HepG2 (cell line): ENCODE measurements at regions not wholly inside any gene's neighbourhood (a gene's known extent, or its start where the extent isn't known, plus 50 kb on each side); places are given as distances from the start of the nearest gene placed in this dataset.

Experiments used
- ATAC-seq: fragments of 200-7000 bp; cut with Tn5 transposase; 3 replicates; pipeline ENCODE4 v1.9.1; 2020; ENCODE audit warnings: mild to moderate bottlenecking, moderate library complexity
- BruUV-seq: library from RNA; stranded (reverse); fragments of 400-500 nt; replicated peaks from 2 replicates; lab custom pipeline; 2021; lab: Mats Ljungman, UMichigan
- CTCF ChIA-PET: fragments of 300-600 bp; formaldehyde crosslinking; extraction: SDS; loops from one replicate; lab custom pipeline; 2021; ENCODE audit warnings: low total read pairs, inconsistent platforms, low intra/inter-chr PET ratio; lab: Yijun Ruan, JAX
- POLR2A ChIA-PET: fragments of 350-600 bp; sonication (Branson Sonifier 250); formaldehyde crosslinking; loops from one replicate; lab custom pipeline; 2020; ENCODE audit warnings: antibody characterized with exemption, inconsistent platforms; lab: Yijun Ruan, JAX
- DNase-seq: peaks from one replicate; pipeline ENCODE4 v3.0.0-alpha.2; 2015; ENCODE audit warnings: low spot score
- FAIRE-seq: peaks from 3 replicates; lab custom pipeline; 2011; peaks lifted over from hg19 to GRCh38; lab: Jason Lieb, UNC
- H2AFZ ChIP-seq: one replicate; pipeline ENCODE4 v1.6.1; 2011; ENCODE audit warnings: low read length, inconsistent platforms
- H3K27ac ChIP-seq: fragments of 300-600 bp; 3 replicates; pipeline ENCODE4 v1.8.0; 2011; ENCODE audit warnings: mixed run types, mild to moderate bottlenecking, mixed read lengths, low read length, inconsistent platforms; ENCODE audit not compliant: insufficient read depth; ENCODE audit errors: extremely low read length
- H3K27me3 ChIP-seq, 2 experiments: fragments of 200-600 bp in 1 of 2; 2 replicates in 1 of 2; 3 replicates in 1 of 2; pipeline versions ENCODE4 v1.6.0 to v1.8.0; 2011; ENCODE audit warnings: low read length in 2 of 2, mild to moderate bottlenecking in 2 of 2, moderate library complexity in 2 of 2, inconsistent platforms in 1 of 2; ENCODE audit not compliant: insufficient read depth in 2 of 2, control insufficient read depth in 1 of 2
- H3K36me3 ChIP-seq, 2 experiments: fragments of 200-600 bp in 1 of 2; replicated peaks in 1 of 2; 2 replicates in 1 of 2; 3 replicates in 1 of 2; pipeline versions ENCODE4 v1.5.1 to v1.8.0; 2011; ENCODE audit warnings: low read length in 2 of 2, inconsistent platforms in 1 of 2; ENCODE audit not compliant: insufficient read depth in 2 of 2, control insufficient read depth in 1 of 2
- H3K4me1 ChIP-seq: 2 replicates; pipeline ENCODE4 v1.5.1; 2012; ENCODE audit warnings: low read length, inconsistent platforms; ENCODE audit not compliant: insufficient read depth
- H3K4me2 ChIP-seq: 2 replicates; pipeline ENCODE4 v1.6.0; 2011; ENCODE audit warnings: low read depth, low read length, inconsistent platforms
- H3K4me3 ChIP-seq, 3 experiments: fragments of 200-600 bp in 1 of 3; sonication (generic), shearing (Covaris generic) in 1 of 3; replicated peaks in 1 of 3; 2 replicates each; pipeline ENCODE4 v1.5.1; 2011 to 2016; ENCODE audit warnings: low read length in 3 of 3, inconsistent platforms in 2 of 3, low read depth in 2 of 3, mild to moderate bottlenecking in 2 of 3, control low read depth in 1 of 3, mixed read lengths in 1 of 3; ENCODE audit not compliant: insufficient read depth in 1 of 3
- H3K79me2 ChIP-seq: one replicate; pipeline ENCODE4 v1.6.1; 2011; ENCODE audit warnings: low read length, inconsistent platforms; ENCODE audit not compliant: insufficient read depth
- H3K9ac ChIP-seq: 2 replicates; pipeline ENCODE4 v1.6.0; 2011; ENCODE audit warnings: mild to moderate bottlenecking, low read depth, low read length, inconsistent platforms; ENCODE audit not compliant: insufficient read depth
- H3K9me3 ChIP-seq: 2 replicates; pipeline ENCODE4 v1.5.1; 2012; ENCODE audit warnings: mild to moderate bottlenecking, low read length
- H4K20me1 ChIP-seq: 2 replicates; pipeline ENCODE4 v1.6.0; 2011; ENCODE audit warnings: inconsistent platforms, mild to moderate bottlenecking, low read length, moderate library complexity; ENCODE audit not compliant: insufficient read depth
- NCOA5 ChIP-seq: sonication (generic); formaldehyde crosslinking; IDR thresholded peaks from 2 replicates; pipeline ENCODE4 v1.4.0; 2020; ENCODE audit warnings: missing genetic modification reagents
- POLR2AphosphoS5 ChIP-seq: IDR thresholded peaks from 2 replicates; pipeline ENCODE4 v1.6.1; 2012; ENCODE audit warnings: low read depth, low read length
- TEF ChIP-seq: sonication (generic); formaldehyde crosslinking; IDR thresholded peaks from 2 replicates; pipeline ENCODE4 v1.5.0; 2020; ENCODE audit warnings: missing genetic modification reagents
- ZNF256 ChIP-seq: sonication (generic); formaldehyde crosslinking; conservative IDR thresholded peaks from 2 replicates; pipeline ENCODE4 v1.4.0; 2020; ENCODE audit warnings: missing genetic modification reagents
- ZNF362 ChIP-seq: sonication (generic); formaldehyde crosslinking; IDR thresholded peaks from 2 replicates; pipeline ENCODE4 v1.4.0; 2020; ENCODE audit warnings: missing genetic modification reagents, mild to moderate bottlenecking, borderline replicate concordance
- WGBS: methylation state at CpG from one replicate; pipeline ENCODE4 v1.1.6; 2017; ENCODE audit warnings: low lambda C conversion rate; 5-methylcytosine and 5-hydroxymethylcytosine counted together
- in situ Hi-C: cut with HindIII; loops from 2 replicates; pipeline ENCODE4 v1.10.0; 2017; ENCODE audit warnings: low pct_unique_long_range_greater_than_20kb; ENCODE audit not compliant: extremely low pct_ligation_motif_present
- intact Hi-C: fragments of 100-400 bp; cut with micrococcal nuclease; formaldehyde crosslinking; loops from one replicate; pipeline ENCODE4 v1.10.0; 2022; ENCODE audit not compliant: unreplicated experiment
- TF ChIP-seq, protein P1 (sequence below): sonication (generic); formaldehyde crosslinking; IDR thresholded peaks from 2 replicates; pipeline ENCODE4 v1.5.1; 2020; ENCODE audit warnings: mild to moderate bottlenecking, missing genetic modification reagents, borderline replicate concordance
- TF ChIP-seq, protein P2 (sequence below): sonication (generic); formaldehyde crosslinking; IDR thresholded peaks from 2 replicates; pipeline ENCODE4 v1.4.0; 2020; ENCODE audit warnings: missing genetic modification reagents
- TF ChIP-seq, protein P3 (sequence below): sonication (generic); formaldehyde crosslinking; IDR thresholded peaks from 2 replicates; pipeline ENCODE4 v1.4.0; 2020; ENCODE audit warnings: missing genetic modification reagents

- TF ChIP-seq, protein P1, sequence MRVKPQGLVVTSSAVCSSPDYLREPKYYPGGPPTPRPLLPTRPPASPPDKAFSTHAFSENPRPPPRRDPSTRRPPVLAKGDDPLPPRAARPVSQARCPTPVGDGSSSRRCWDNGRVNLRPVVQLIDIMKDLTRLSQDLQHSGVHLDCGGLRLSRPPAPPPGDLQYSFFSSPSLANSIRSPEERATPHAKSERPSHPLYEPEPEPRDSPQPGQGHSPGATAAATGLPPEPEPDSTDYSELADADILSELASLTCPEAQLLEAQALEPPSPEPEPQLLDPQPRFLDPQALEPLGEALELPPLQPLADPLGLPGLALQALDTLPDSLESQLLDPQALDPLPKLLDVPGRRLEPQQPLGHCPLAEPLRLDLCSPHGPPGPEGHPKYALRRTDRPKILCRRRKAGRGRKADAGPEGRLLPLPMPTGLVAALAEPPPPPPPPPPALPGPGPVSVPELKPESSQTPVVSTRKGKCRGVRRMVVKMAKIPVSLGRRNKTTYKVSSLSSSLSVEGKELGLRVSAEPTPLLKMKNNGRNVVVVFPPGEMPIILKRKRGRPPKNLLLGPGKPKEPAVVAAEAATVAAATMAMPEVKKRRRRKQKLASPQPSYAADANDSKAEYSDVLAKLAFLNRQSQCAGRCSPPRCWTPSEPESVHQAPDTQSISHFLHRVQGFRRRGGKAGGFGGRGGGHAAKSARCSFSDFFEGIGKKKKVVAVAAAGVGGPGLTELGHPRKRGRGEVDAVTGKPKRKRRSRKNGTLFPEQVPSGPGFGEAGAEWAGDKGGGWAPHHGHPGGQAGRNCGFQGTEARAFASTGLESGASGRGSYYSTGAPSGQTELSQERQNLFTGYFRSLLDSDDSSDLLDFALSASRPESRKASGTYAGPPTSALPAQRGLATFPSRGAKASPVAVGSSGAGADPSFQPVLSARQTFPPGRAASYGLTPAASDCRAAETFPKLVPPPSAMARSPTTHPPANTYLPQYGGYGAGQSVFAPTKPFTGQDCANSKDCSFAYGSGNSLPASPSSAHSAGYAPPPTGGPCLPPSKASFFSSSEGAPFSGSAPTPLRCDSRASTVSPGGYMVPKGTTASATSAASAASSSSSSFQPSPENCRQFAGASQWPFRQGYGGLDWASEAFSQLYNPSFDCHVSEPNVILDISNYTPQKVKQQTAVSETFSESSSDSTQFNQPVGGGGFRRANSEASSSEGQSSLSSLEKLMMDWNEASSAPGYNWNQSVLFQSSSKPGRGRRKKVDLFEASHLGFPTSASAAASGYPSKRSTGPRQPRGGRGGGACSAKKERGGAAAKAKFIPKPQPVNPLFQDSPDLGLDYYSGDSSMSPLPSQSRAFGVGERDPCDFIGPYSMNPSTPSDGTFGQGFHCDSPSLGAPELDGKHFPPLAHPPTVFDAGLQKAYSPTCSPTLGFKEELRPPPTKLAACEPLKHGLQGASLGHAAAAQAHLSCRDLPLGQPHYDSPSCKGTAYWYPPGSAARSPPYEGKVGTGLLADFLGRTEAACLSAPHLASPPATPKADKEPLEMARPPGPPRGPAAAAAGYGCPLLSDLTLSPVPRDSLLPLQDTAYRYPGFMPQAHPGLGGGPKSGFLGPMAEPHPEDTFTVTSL, result no peak
- no peak for TF ChIP-seq NCOA5 (CRISPR knock-in tag)
- no peak for TF ChIP-seq ZNF256 (CRISPR knock-in tag)
- TF ChIP-seq, protein P2, sequence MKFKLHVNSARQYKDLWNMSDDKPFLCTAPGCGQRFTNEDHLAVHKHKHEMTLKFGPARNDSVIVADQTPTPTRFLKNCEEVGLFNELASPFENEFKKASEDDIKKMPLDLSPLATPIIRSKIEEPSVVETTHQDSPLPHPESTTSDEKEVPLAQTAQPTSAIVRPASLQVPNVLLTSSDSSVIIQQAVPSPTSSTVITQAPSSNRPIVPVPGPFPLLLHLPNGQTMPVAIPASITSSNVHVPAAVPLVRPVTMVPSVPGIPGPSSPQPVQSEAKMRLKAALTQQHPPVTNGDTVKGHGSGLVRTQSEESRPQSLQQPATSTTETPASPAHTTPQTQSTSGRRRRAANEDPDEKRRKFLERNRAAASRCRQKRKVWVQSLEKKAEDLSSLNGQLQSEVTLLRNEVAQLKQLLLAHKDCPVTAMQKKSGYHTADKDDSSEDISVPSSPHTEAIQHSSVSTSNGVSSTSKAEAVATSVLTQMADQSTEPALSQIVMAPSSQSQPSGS (CRISPR knock-in tag), result no peak
- TF ChIP-seq TEF (CRISPR knock-in tag), result no peak
- TF ChIP-seq, all 625 proteins: peak for 0
These were observed 147.8 kb downstream of the TENT4A start (continued) for GRCh38 chr5:6861036-6861435.

- intact Hi-C loops, result no loop called here
- Histone ChIP-seq H4K20me1 (no peaks in the 10 kb centered on the region), H3K4me2 (no peak overlapping the region), H2AFZ (no peak overlapping the region), H3K36me3 (no peaks in the 10 kb centered on the region), H3K27ac (no peak overlapping the region), H3K9ac (no peak overlapping the region), H3K4me1 (no peaks in the 10 kb centered on the region), H3K9me3 (no peaks in the 10 kb centered on the region), H3K79me2 (no peaks in the 10 kb centered on the region), H3K4me3 (no peak overlapping the region), H3K27me3 (peaks cover 0 to 21% of the 10 kb centered on the region in 2 experiments; a peak in 2 of 5 replicates)
- FAIRE-seq (no peak), DNase-seq (no peak), ATAC-seq (no peak)
- POLR2A ChIA-PET, result no interaction called here
- BruUV-seq, result no TSS peak
- CTCF ChIA-PET, result no interaction called here
- 4% methylated on average over 3 of the region's 3 CpGs for WGBS
- in situ Hi-C loops, result no loop called here
- TF ChIP-seq, protein P3, sequence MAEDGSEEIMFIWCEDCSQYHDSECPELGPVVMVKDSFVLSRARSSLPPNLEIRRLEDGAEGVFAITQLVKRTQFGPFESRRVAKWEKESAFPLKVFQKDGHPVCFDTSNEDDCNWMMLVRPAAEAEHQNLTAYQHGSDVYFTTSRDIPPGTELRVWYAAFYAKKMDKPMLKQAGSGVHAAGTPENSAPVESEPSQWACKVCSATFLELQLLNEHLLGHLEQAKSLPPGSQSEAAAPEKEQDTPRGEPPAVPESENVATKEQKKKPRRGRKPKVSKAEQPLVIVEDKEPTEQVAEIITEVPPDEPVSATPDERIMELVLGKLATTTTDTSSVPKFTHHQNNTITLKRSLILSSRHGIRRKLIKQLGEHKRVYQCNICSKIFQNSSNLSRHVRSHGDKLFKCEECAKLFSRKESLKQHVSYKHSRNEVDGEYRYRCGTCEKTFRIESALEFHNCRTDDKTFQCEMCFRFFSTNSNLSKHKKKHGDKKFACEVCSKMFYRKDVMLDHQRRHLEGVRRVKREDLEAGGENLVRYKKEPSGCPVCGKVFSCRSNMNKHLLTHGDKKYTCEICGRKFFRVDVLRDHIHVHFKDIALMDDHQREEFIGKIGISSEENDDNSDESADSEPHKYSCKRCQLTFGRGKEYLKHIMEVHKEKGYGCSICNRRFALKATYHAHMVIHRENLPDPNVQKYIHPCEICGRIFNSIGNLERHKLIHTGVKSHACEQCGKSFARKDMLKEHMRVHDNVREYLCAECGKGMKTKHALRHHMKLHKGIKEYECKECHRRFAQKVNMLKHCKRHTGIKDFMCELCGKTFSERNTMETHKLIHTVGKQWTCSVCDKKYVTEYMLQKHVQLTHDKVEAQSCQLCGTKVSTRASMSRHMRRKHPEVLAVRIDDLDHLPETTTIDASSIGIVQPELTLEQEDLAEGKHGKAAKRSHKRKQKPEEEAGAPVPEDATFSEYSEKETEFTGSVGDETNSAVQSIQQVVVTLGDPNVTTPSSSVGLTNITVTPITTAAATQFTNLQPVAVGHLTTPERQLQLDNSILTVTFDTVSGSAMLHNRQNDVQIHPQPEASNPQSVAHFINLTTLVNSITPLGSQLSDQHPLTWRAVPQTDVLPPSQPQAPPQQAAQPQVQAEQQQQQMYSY (CRISPR knock-in tag), result no peak
- TF ChIP-seq, protein P2 (CRISPR knock-in tag), result no peak
- TF ChIP-seq POLR2AphosphoS5 (no peak), ZNF362 (no peak)
These were observed 148.4 kb downstream of the TENT4A start for GRCh38 chr5:6861667-6862066.
